ENCODE measurements at regions not wholly inside any gene's neighbourhood (a gene's known extent, or its start where the extent isn't known, plus 50 kb on each side); places are given as distances from the start of the nearest gene placed in this dataset.

- TF ChIP-seq CSDC2 (CRISPR knock-in tag; IDR thresholded peaks at IDR 0.05) (no peak), CREB5 (CRISPR knock-in tag; IDR thresholded peaks at IDR 0.05; ENCODE audit: low read depth) (no peak), ZNF565 (CRISPR knock-in tag; conservative IDR thresholded peaks at IDR 0.05; ENCODE audit: low read depth) (no peak), TCF4 (CRISPR knock-in tag; IDR thresholded peaks at IDR 0.05; ENCODE audit: borderline replicate concordance) (no peak), GLIS3 (CRISPR knock-in tag; IDR thresholded peaks at IDR 0.05) (no peak)
Measured at GRCh38 chr4:96736352-96736889, 896.5 kb downstream of the PDHA2 start.
